IMR-90 (cell line): ENCODE measurements at regions not wholly inside any gene's neighbourhood (a gene's known extent, or its start where the extent isn't known, plus 50 kb on each side); places are given as distances from the start of the nearest gene placed in this dataset.

Experiments used
- ATAC-seq: fragments of 200-7000 bp; cut with Tn5 transposase; 2 replicates; pipeline ENCODE4 v1.9.1; 2020; ENCODE audit warnings: low read depth, mild to moderate bottlenecking, moderate library complexity
- BruUV-seq: library from RNA; stranded (reverse); fragments of 400-500 nt; replicated peaks from 2 replicates; lab custom pipeline; 2021; lab: Mats Ljungman, UMichigan
- CTCF ChIA-PET: fragments of 300-600 bp; formaldehyde crosslinking; extraction: SDS; loops from one replicate; lab custom pipeline; 2021; ENCODE audit warnings: antibody characterized with exemption; lab: Yijun Ruan, JAX
- POLR2A ChIA-PET: fragments of 300-600 bp; sonication (Branson Sonifier 250); formaldehyde crosslinking; loops from one replicate; lab custom pipeline; 2022; ENCODE audit warnings: antibody characterized with exemption; ENCODE audit not compliant: unreplicated experiment; lab: Charles Lee
- DNase-seq: peaks from one replicate; pipeline ENCODE4 v3.0.0; 2013
- H2AFZ ChIP-seq: replicated peaks from 2 replicates; pipeline ENCODE3; 2013; ENCODE audit warnings: low read length, mild to moderate bottlenecking; ENCODE audit not compliant: poor library complexity
- H2AK5ac ChIP-seq: 2 replicates; pipeline ENCODE4 v1.6.1; 2013; ENCODE audit warnings: low read depth, low read length, inconsistent platforms
- H2AK9ac ChIP-seq: replicated peaks from 2 replicates; pipeline ENCODE3; 2013; ENCODE audit warnings: mild to moderate bottlenecking, low read depth, low read length, moderate library complexity; ENCODE audit not compliant: poor library complexity
- H2BK120ac ChIP-seq: 2 replicates; pipeline ENCODE4 v1.6.1; 2013; ENCODE audit warnings: low read depth, low read length, inconsistent platforms
- H2BK15ac ChIP-seq: 3 replicates; pipeline ENCODE4 v1.6.1; 2013; ENCODE audit warnings: low read depth, low read length, inconsistent platforms
- H2BK20ac ChIP-seq: 2 replicates; pipeline ENCODE4 v1.6.1; 2013; ENCODE audit warnings: low read depth, mild to moderate bottlenecking, inconsistent platforms, low read length, moderate library complexity
- H2BK5ac ChIP-seq: 2 replicates; pipeline ENCODE4 v1.6.1; 2013; ENCODE audit warnings: mild to moderate bottlenecking, low read depth, low read length, inconsistent platforms; ENCODE audit not compliant: poor library complexity, severe bottlenecking
- H3K14ac ChIP-seq: replicated peaks from 2 replicates; pipeline ENCODE4 v1.6.1; 2013; ENCODE audit warnings: low read depth, low read length, inconsistent platforms
- H3K18ac ChIP-seq: 2 replicates; pipeline ENCODE4 v1.6.1; 2013; ENCODE audit warnings: low read depth, low read length, control low read depth
- H3K23ac ChIP-seq: 2 replicates; pipeline ENCODE4 v1.6.1; 2013; ENCODE audit warnings: low read depth, low read length, inconsistent platforms
- H3K27ac ChIP-seq: 2 replicates; pipeline ENCODE4 v1.5.1; 2013; ENCODE audit warnings: mild to moderate bottlenecking, control low read depth, low read length; ENCODE audit not compliant: insufficient read depth
- H3K27me3 ChIP-seq: 2 replicates; pipeline ENCODE4 v1.6.1; 2013; ENCODE audit warnings: low read length; ENCODE audit not compliant: control insufficient read depth, insufficient read depth
- H3K36me3 ChIP-seq: 2 replicates; pipeline ENCODE4 v1.6.1; 2013; ENCODE audit warnings: low read length, mixed read lengths; ENCODE audit not compliant: control insufficient read depth, insufficient read depth
- H3K4ac ChIP-seq: 2 replicates; pipeline ENCODE4 v1.6.1; 2013; ENCODE audit warnings: low read depth, low read length, inconsistent platforms
- H3K4me1 ChIP-seq: 2 replicates; pipeline ENCODE4 v1.6.1; 2013; ENCODE audit warnings: low read length, mixed read lengths; ENCODE audit not compliant: control insufficient read depth, insufficient read depth
- H3K4me2 ChIP-seq: 2 replicates; pipeline ENCODE4 v1.6.1; 2013; ENCODE audit warnings: low read depth, mild to moderate bottlenecking, control low read depth, low read length, moderate library complexity
- H3K4me3 ChIP-seq: 2 replicates; pipeline ENCODE4 v1.5.1; 2013; ENCODE audit warnings: low read depth, mild to moderate bottlenecking, control low read depth, low read length, moderate library complexity; ENCODE audit not compliant: insufficient read depth
- H3K56ac ChIP-seq: 2 replicates; pipeline ENCODE4 v1.6.1; 2013; ENCODE audit warnings: low read length, inconsistent platforms; ENCODE audit not compliant: insufficient read depth; ENCODE audit errors: extremely low read depth
- H3K79me1 ChIP-seq, 2 experiments: 2 replicates each; pipeline ENCODE4 v1.6.1; 2013; ENCODE audit warnings: low read length in 2 of 2, inconsistent platforms in 1 of 2, low read depth in 1 of 2
- H3K9ac ChIP-seq: 2 replicates; pipeline ENCODE4 v1.6.1; 2013; ENCODE audit warnings: low read depth, low read length, control low read depth
- H3K9me1 ChIP-seq: 2 replicates; pipeline ENCODE4 v1.6.1; 2013; ENCODE audit warnings: low read length, inconsistent platforms; ENCODE audit not compliant: insufficient read depth
- H3K9me3 ChIP-seq: 2 replicates; pipeline ENCODE4 v1.6.1; 2013; ENCODE audit warnings: low read length; ENCODE audit not compliant: control insufficient read depth, insufficient read depth
- H4K20me1 ChIP-seq: 2 replicates; pipeline ENCODE4 v1.6.1; 2013; ENCODE audit warnings: low read length, inconsistent platforms; ENCODE audit not compliant: insufficient read depth
- H4K5ac ChIP-seq: 2 replicates; pipeline ENCODE4 v1.6.1; 2013; ENCODE audit warnings: mild to moderate bottlenecking, low read depth, low read length, control low read depth
- H4K8ac ChIP-seq, 2 experiments: 2 replicates each; pipeline ENCODE4 v1.6.1; 2013; ENCODE audit warnings: low read depth in 2 of 2, low read length in 2 of 2, control low read depth in 1 of 2, inconsistent platforms in 1 of 2
- H4K91ac ChIP-seq: 2 replicates; pipeline ENCODE4 v1.6.1; 2013; ENCODE audit warnings: low read depth, low read length, inconsistent platforms; ENCODE audit not compliant: insufficient read depth
- MAZ ChIP-seq: IDR thresholded peaks from 2 replicates; pipeline ENCODE4 v1.6.1; 2012; ENCODE audit warnings: low read depth, mild to moderate bottlenecking, low read length, improper control_type of control experiment, moderate library complexity, borderline replicate concordance
- RAD21 ChIP-seq: IDR thresholded peaks from 2 replicates; pipeline ENCODE4 v1.6.1; 2012; ENCODE audit warnings: low read length, improper control_type of control experiment
- WGBS, 2 experiments: methylation state at CpG; one replicate each; pipeline versions ENCODE4 v1.1.5 to v1.1.7; 2013; ENCODE audit warnings: missing lambda C conversion rate in 2 of 2; ENCODE audit not compliant: insufficient read length in 1 of 2; ENCODE audit errors: extremely low coverage in 2 of 2; 5-methylcytosine and 5-hydroxymethylcytosine counted together
- dilution Hi-C: fragments of 300-500 bp; cut with HindIII; formaldehyde crosslinking; loops from one replicate; pipeline ENCODE4 v1.14.3; 2018; ENCODE audit warnings: low sequenced_read_pairs; ENCODE audit not compliant: unreplicated experiment
- in situ Hi-C: fragments of 300-500 bp; cut with MboI; formaldehyde crosslinking; loops from 3 replicates; pipeline ENCODE4 v1.14.3; 2019; ENCODE audit warnings: low sequenced_read_pairs, inconsistent platforms, mixed read lengths
- intact Hi-C: fragments of 100-400 bp; cut with micrococcal nuclease; formaldehyde crosslinking; loops from 2 replicates; pipeline ENCODE4 v1.10.0; 2022

GRCh38 chr4:162865102-162865501, 301.6 kb downstream of the NAF1 start:
- ChIA-PET POLR2A (no interaction called here), CTCF (no interaction called here)
- H2AK9ac ChIP-seq = no peak overlapping the region
- no peak overlapping the region for H3K27ac ChIP-seq
- no peaks in the 10 kb centered on the region for H3K27me3 ChIP-seq
- no peaks in the 10 kb centered on the region for H3K4me1 ChIP-seq
- H3K4me3 ChIP-seq = no peak overlapping the region
- DNase-seq = no peak
- no peaks in the 10 kb centered on the region for H3K79me1 ChIP-seq
- no peak overlapping the region for H2BK20ac ChIP-seq
- no peak overlapping the region for H2BK120ac ChIP-seq
- TF ChIP-seq MAZ (no peak), RAD21 (no peak)
- intact Hi-C loops = no loop called here
- H4K8ac ChIP-seq = no peak overlapping the region
- no peak overlapping the region for H2BK5ac ChIP-seq
- BruUV-seq = no TSS peak
- no peak overlapping the region for H2BK15ac ChIP-seq
- H2AK5ac ChIP-seq = no peak overlapping the region
- no peak overlapping the region for H3K4me2 ChIP-seq
- H3K9me3 ChIP-seq = peaks cover 8% of the 10 kb centered on the region; the same call in 1 of the 2 replicates
- H2AFZ ChIP-seq = no peak overlapping the region
- H3K23ac ChIP-seq = no peak overlapping the region
- H3K18ac ChIP-seq = no peak overlapping the region
- H3K14ac ChIP-seq = no peak overlapping the region
- H4K5ac ChIP-seq = no peak overlapping the region
- no peak overlapping the region for H3K9ac ChIP-seq
- H3K56ac ChIP-seq = no peak overlapping the region
- no peaks in the 10 kb centered on the region for H3K36me3 ChIP-seq
- no peaks in the 10 kb centered on the region for H4K20me1 ChIP-seq
- ATAC-seq = no peak
- WGBS, 2 experiments = no CpG with 5 or more reads among the region's 2 CpGs
- in situ Hi-C loops = no loop called here
- H3K4ac ChIP-seq = no peak overlapping the region
- no peaks in the 10 kb centered on the region for H3K9me1 ChIP-seq
- no peak overlapping the region for H4K91ac ChIP-seq
- dilution Hi-C loops = no loop called here
